ENCODE measurements at regions not wholly inside any gene's neighbourhood (a gene's known extent, or its start where the extent isn't known, plus 50 kb on each side); places are given as distances from the start of the nearest gene placed in this dataset.

GRCh38 chr16:9457215-9457614, 365.8 kb downstream of the HAPSTR1 start:
- Histone ChIP-seq H3K4me3 (replicated peaks in 1 of 3; ENCODE audit: insufficient read depth in 1 of 3, low read depth in 1 of 3, low read length in 3 of 3) (no peak overlapping the region), H3K27me3 (ENCODE audit: control insufficient read depth in 2 of 2, insufficient read depth in 2 of 2, low read length in 2 of 2) (no peaks in the 10 kb centered on the region), H3K9ac (replicated peaks; ENCODE audit: extremely low read depth, insufficient read depth, low read length) (no peak overlapping the region), H2AFZ (ENCODE audit: low read depth, low read length) (no peak overlapping the region), H3K79me2 (ENCODE audit: control insufficient read depth, insufficient read depth, low read length) (no peaks in the 10 kb centered on the region), H3K9me1 (replicated peaks; ENCODE audit: control insufficient read depth, extremely low read depth, insufficient read depth, low read length) (no peaks in the 10 kb centered on the region), H3K4me2 (ENCODE audit: insufficient read depth, low read length) (no peak overlapping the region), H3K36me3 (ENCODE audit: control insufficient read depth in 2 of 2, extremely low read depth in 1 of 2, insufficient read depth in 2 of 2, low read length in 2 of 2) (no peaks in the 10 kb centered on the region), H4K20me1 (replicated peaks; ENCODE audit: control insufficient read depth, extremely low read depth, insufficient read depth, low read length) (no peaks in the 10 kb centered on the region), H3K9me3 (replicated peaks; ENCODE audit: control insufficient read depth, insufficient read depth, low read length) (no peaks in the 10 kb centered on the region), H3K4me1 (ENCODE audit: control insufficient read depth, extremely low read depth, insufficient read depth, low read length) (no peaks in the 10 kb centered on the region), H3K27ac (ENCODE audit: insufficient read depth, low read depth, low read length) (no peak overlapping the region)
- intact Hi-C loops (cut with micrococcal nuclease), result no loop called here
- CTCF ChIA-PET, result no interaction called here
- FAIRE-seq, result no peak
- BruUV-seq (replicated peaks), result no TSS peak
- POLR2A ChIA-PET, result no interaction called here
- TF ChIP-seq MYC (IDR thresholded peaks at IDR 0.05; ENCODE audit: low read depth, low read length), result no peak
- TF ChIP-seq, protein P1, sequence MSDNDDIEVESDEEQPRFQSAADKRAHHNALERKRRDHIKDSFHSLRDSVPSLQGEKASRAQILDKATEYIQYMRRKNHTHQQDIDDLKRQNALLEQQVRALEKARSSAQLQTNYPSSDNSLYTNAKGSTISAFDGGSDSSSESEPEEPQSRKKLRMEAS (IDR thresholded peaks at IDR 0.05; ENCODE audit: insufficient read depth, insufficient read length), result no peak
- no peak for TF ChIP-seq POLR2A (IDR thresholded peaks at IDR 0.05; ENCODE audit: low read depth, low read length)
- no peak for TF ChIP-seq FOS (IDR thresholded peaks at IDR 0.05; ENCODE audit: borderline replicate concordance, insufficient read depth, low read length)
- no peak for TF ChIP-seq JUN (IDR thresholded peaks at IDR 0.05; ENCODE audit: borderline replicate concordance, insufficient read depth, insufficient read length, low read depth)
- TF ChIP-seq, protein P2, sequence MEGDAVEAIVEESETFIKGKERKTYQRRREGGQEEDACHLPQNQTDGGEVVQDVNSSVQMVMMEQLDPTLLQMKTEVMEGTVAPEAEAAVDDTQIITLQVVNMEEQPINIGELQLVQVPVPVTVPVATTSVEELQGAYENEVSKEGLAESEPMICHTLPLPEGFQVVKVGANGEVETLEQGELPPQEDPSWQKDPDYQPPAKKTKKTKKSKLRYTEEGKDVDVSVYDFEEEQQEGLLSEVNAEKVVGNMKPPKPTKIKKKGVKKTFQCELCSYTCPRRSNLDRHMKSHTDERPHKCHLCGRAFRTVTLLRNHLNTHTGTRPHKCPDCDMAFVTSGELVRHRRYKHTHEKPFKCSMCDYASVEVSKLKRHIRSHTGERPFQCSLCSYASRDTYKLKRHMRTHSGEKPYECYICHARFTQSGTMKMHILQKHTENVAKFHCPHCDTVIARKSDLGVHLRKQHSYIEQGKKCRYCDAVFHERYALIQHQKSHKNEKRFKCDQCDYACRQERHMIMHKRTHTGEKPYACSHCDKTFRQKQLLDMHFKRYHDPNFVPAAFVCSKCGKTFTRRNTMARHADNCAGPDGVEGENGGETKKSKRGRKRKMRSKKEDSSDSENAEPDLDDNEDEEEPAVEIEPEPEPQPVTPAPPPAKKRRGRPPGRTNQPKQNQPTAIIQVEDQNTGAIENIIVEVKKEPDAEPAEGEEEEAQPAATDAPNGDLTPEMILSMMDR (IDR thresholded peaks at IDR 0.05; ENCODE audit: extremely low read depth in 1 of 2, insufficient read depth in 1 of 2, low read depth in 1 of 2, low read length in 2 of 2), result no peak
- no peak for TF ChIP-seq POLR2AphosphoS5 (IDR thresholded peaks at IDR 0.05; ENCODE audit: insufficient read depth, low read depth, low read length)
- TF ChIP-seq EZH2 (IDR thresholded peaks at IDR 0.05; ENCODE audit: borderline replicate concordance, low read depth, low read length, severe bottlenecking), result no peak
- no peak for TF ChIP-seq GATA2 (IDR thresholded peaks at IDR 0.05; ENCODE audit: insufficient read depth, insufficient read length, low read depth, low read length)
- no peak for DNase-seq (ENCODE audit: low read depth, low spot score)
- dilution Hi-C loops (cut with MboI; ENCODE audit: extremely low pct_ligation_motif_present, low sequenced_read_pairs), result no loop called here
